GM12891 (cell line): ENCODE measurements at regions not wholly inside any gene's neighbourhood (a gene's known extent, or its start where the extent isn't known, plus 50 kb on each side); places are given as distances from the start of the nearest gene placed in this dataset.

Experiments
- PAX5 ChIP-seq: IDR thresholded peaks from 2 replicates; pipeline ENCODE4 v1.6.1; 2011; ENCODE audit warnings: low read length, moderate library complexity, mild to moderate bottlenecking; ENCODE audit not compliant: insufficient read depth, severe bottlenecking
- POLR2A ChIP-seq: IDR thresholded peaks from 2 replicates; pipeline ENCODE4 v1.6.1; 2011; ENCODE audit warnings: low read depth, low read length, control low read depth
- POLR2AphosphoS5 ChIP-seq: IDR thresholded peaks from 2 replicates; pipeline ENCODE4 v1.6.1; 2011; ENCODE audit warnings: low read depth, low read length, control low read depth
- SPI1 ChIP-seq: IDR thresholded peaks from 2 replicates; pipeline ENCODE4 v1.6.1; 2011; ENCODE audit warnings: low read depth, low read length, control low read depth
- TAF1 ChIP-seq: IDR thresholded peaks from 2 replicates; pipeline ENCODE4 v1.6.1; 2011; ENCODE audit warnings: low read depth, low read length, control low read depth

- TF ChIP-seq POLR2A, result no peak
- TF ChIP-seq POLR2AphosphoS5, result no peak
- no peak for TF ChIP-seq TAF1
- no peak for TF ChIP-seq SPI1
- no peak for TF ChIP-seq PAX5
Measured at GRCh38 chr6:19918436-19918835, 81.3 kb downstream of the ID4 start.
